ENCODE measurements at regions not wholly inside any gene's neighbourhood (a gene's known extent, or its start where the extent isn't known, plus 50 kb on each side); places are given as distances from the start of the nearest gene placed in this dataset.

GRCh38 chr5:56552612-56553268 lies 262.6 kb upstream of the MAP3K1 start:
- no peak overlapping the region for H3K4me3 ChIP-seq
- no peaks in the 10 kb centered on the region for H3K27me3 ChIP-seq (replicated peaks; ENCODE audit: insufficient read depth)
- TF ChIP-seq POLR2AphosphoS5 (IDR thresholded peaks at IDR 0.05) (no peak), CTCF (IDR thresholded peaks at IDR 0.05) (no peak)
- no peaks in the 10 kb centered on the region for H3K4me1 ChIP-seq (replicated peaks)
- H3K27ac ChIP-seq, result no peak overlapping the region
- no peaks in the 10 kb centered on the region for H3K9me3 ChIP-seq
- intact Hi-C loops (cut with DNase I), result no loop called here
- no peaks in the 10 kb centered on the region for H3K36me3 ChIP-seq
- DNase-seq (ENCODE audit: low spot score), result peak; percentile 15

GRCh38 chr5:56550227-56550626 lies 265.1 kb upstream of the MAP3K1 start:
- Histone ChIP-seq H3K9me3 (no peaks in the 10 kb centered on the region), H3K27me3 (replicated peaks; ENCODE audit: insufficient read depth) (no peaks in the 10 kb centered on the region), H3K36me3 (no peaks in the 10 kb centered on the region), H3K4me1 (replicated peaks) (no peaks in the 10 kb centered on the region), H3K4me3 (no peak overlapping the region), H3K27ac (no peak overlapping the region)
- no peak for DNase-seq (ENCODE audit: low spot score)
- TF ChIP-seq POLR2A (IDR thresholded peaks at IDR 0.05), result no peak
- TF ChIP-seq CTCF (IDR thresholded peaks at IDR 0.05), result no peak
- TF ChIP-seq POLR2AphosphoS5 (IDR thresholded peaks at IDR 0.05), result no peak
- WGBS, result 82% methylated on average over 2 of the region's 2 CpGs
- intact Hi-C loops (cut with DNase I), result no loop called here

GRCh38 chr5:56549096-56549886 lies 266.1 kb upstream of the MAP3K1 start:
- TF ChIP-seq CTCF (IDR thresholded peaks at IDR 0.05), result no peak
- TF ChIP-seq POLR2AphosphoS5 (IDR thresholded peaks at IDR 0.05), result no peak
- no peak for TF ChIP-seq POLR2A (IDR thresholded peaks at IDR 0.05)
- 93% methylated on average over 3 of the region's 3 CpGs for WGBS
- Histone ChIP-seq H3K9me3 (no peaks in the 10 kb centered on the region), H3K4me1 (replicated peaks) (no peaks in the 10 kb centered on the region), H3K27ac (no peak overlapping the region), H3K27me3 (replicated peaks; ENCODE audit: insufficient read depth) (no peaks in the 10 kb centered on the region), H3K4me3 (no peak overlapping the region), H3K36me3 (no peaks in the 10 kb centered on the region)
- intact Hi-C loops (cut with DNase I), result no loop called here
- DNase-seq (ENCODE audit: low spot score), result no peak

GRCh38 chr5:56545016-56545415 lies 270.3 kb upstream of the MAP3K1 start:
- Histone ChIP-seq H3K36me3 (no peaks in the 10 kb centered on the region), H3K27ac (no peak overlapping the region), H3K4me3 (no peak overlapping the region), H3K4me1 (replicated peaks) (no peaks in the 10 kb centered on the region), H3K9me3 (no peaks in the 10 kb centered on the region), H3K27me3 (replicated peaks; ENCODE audit: insufficient read depth) (no peaks in the 10 kb centered on the region)
- TF ChIP-seq POLR2AphosphoS5 (IDR thresholded peaks at IDR 0.05) (no peak), CTCF (IDR thresholded peaks at IDR 0.05) (no peak), POLR2A (IDR thresholded peaks at IDR 0.05) (no peak)
- DNase-seq (ENCODE audit: low spot score), result no peak
- WGBS, result 89% methylated on average over 7 of the region's 7 CpGs
- intact Hi-C loops (cut with DNase I), result no loop called here

Data from prostate gland (tissue), 2 donors.